Hematopoietic multipotent progenitor cell treated with erythropoietin and hydrocortisone succinate and interleukin-3 and kit ligand, for 8 days (in vitro differentiated cells): ENCODE measurements at regions not wholly inside any gene's neighbourhood (a gene's known extent, or its start where the extent isn't known, plus 50 kb on each side); places are given as distances from the start of the nearest gene placed in this dataset.
"Not testable (repeated sequence)": the region's sequence is repeated elsewhere in the genome, so short reads cannot be mapped to it uniquely, and the experiment has no call there.

ENCODE experiments used
- DNase-seq: peaks from one replicate; pipeline ENCODE4 v3.0.0-alpha.2; 2015

- no peak for DNase-seq
Measured at GRCh38 chr2:37783545-37783944, 112.1 kb upstream of the CDC42EP3 start.

GRCh38 chr2:37784071-37784758 lies 112.8 kb upstream of the CDC42EP3 start:
- no peak for DNase-seq

- no peak for DNase-seq
Measured at GRCh38 chr2:37784759-37785149, 113.3 kb upstream of the CDC42EP3 start.

DNA sequence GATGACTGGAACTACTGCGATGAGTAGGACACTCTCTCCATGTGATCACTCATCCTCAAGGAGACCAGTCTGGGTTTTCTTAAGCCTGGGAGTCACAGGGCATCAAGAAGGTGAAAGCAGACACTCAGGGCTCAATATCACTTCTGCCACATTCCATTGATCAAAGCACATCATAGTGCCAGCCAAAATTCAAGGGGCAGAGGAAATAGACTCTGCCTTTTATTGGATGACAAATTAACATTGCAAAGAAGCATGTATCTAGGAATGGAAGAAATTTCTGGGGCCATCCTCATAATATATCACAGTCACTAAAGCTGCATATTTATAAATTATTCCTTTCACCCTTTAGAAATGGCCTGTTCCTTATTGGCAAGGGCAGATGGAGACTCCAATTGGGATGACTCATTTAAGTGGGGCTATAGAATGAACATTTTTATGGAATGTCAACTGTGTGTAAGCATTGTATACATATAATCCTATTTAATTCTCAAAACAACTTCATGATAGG lies 114.8 kb upstream of the CDC42EP3 start:
- no peak for DNase-seq

GRCh38 chr2:37786854-37787253 lies 115.4 kb upstream of the CDC42EP3 start:
- no peak for DNase-seq

GRCh38 chr2:37788602-37789209 lies 117.3 kb upstream of the CDC42EP3 start:
- DNase-seq, result no peak

GRCh38 chr2:37790019-37790418 lies 118.6 kb upstream of the CDC42EP3 start:
- no peak for DNase-seq

GRCh38 chr2:37790462-37790861 lies 119.0 kb upstream of the CDC42EP3 start:
- DNase-seq, result no peak

GRCh38 chr2:37792366-37792765 lies 120.9 kb upstream of the CDC42EP3 start:
- no peak for DNase-seq

DNA sequence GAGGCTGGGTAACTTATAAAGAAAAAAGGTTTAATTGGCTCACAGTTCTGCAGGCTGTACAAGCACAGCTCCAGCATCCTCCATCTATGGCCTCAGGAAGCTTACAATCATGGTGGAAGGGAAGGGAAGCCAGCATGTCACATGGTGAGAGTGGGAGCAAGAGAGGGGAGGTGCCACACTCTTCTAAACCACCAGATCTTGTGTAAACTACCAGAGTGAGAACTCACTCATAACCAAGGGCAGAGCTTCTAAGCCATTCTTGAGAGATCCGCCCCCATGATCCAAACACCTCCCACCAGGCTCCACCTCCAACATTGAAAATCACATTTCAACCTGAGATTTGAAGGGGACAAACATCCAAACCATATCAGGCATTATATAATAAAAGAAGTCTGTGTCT lies 121.6 kb upstream of the CDC42EP3 start:
- DNase-seq, result no peak

DNA sequence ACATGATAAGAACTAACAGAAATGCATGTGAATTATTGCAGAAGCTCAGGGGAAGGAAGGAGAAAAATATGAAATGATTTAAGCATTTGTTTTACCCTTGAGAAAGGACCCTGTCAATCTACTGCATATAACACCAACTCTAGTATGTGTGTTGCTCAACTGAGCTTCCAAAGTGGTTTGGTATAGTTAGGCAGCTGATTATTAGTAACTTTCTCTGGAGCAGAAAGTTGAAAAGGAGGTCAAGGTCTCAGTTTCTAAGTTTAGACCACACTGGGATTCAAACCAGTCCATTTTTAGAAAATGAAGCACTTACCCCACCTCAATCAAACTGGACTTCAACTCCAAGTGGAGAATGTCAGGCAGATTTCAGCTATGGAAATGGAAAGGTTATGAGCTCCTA lies 123.3 kb upstream of the CDC42EP3 start:
- no peak for DNase-seq

DNA sequence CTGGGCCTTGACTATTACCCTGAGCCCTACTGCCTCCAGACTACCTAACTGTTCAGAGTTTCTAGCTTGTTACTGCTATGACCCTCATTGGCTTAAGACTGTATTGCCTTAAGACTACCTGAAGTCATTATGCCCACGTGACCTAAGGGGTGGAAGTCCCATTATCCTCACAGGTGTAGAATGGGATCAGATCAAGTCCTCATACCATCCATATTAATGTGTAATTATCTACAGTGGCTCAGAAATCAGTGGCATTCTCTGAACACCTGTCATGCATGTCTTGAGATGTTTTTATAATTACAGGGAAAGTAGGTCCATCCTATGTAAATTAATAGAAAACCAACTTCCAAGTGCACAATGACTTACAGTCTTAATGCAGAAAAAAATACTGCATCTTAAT lies 124.0 kb upstream of the CDC42EP3 start:
- no peak for DNase-seq

DNA sequence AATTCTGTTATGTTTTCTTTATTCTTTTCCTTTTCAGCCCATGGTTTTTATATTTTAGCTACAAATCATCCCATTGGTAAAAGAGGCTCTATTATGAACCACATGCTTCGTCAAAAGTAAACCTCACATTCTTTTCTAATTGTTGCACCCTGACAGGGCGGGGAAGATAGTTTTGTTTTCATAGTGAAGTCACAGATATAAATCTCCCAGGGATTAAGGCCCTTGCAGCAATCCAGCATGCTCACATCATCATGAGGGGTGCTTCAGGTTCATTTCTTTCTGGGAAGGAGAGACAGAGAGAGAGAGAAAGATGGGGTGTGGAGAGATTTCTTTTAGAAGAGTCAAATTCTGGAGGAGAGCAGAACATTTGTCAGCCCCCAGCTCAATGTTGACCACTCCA lies 124.5 kb upstream of the CDC42EP3 start:
- no peak for DNase-seq

DNA sequence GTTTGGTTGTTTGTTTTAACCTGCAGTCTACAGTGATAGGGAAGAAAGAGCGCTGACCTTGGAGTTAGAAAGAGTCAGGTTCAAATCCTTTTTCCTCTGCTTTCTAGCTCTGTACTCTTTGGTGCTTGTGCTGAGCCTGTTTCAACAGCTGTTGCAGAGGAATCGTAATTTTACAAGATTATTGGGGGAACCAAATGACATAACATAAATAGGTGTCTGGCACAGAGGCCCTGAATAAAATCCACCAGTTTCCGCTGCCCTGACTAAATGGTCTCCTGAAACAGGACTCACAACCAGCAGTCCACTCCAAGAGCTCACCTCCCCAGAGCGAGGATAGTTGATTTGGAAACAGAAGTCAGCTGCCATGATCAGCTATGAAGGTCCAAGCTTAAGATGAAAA lies 125.0 kb upstream of the CDC42EP3 start:
- no peak for DNase-seq

GRCh38 chr2:37797081-37797480 lies 125.6 kb upstream of the CDC42EP3 start:
- DNase-seq, result no peak

- no peak for DNase-seq
Measured at GRCh38 chr2:37798315-37799005, 126.6 kb upstream of the RMDN2 start.

DNA sequence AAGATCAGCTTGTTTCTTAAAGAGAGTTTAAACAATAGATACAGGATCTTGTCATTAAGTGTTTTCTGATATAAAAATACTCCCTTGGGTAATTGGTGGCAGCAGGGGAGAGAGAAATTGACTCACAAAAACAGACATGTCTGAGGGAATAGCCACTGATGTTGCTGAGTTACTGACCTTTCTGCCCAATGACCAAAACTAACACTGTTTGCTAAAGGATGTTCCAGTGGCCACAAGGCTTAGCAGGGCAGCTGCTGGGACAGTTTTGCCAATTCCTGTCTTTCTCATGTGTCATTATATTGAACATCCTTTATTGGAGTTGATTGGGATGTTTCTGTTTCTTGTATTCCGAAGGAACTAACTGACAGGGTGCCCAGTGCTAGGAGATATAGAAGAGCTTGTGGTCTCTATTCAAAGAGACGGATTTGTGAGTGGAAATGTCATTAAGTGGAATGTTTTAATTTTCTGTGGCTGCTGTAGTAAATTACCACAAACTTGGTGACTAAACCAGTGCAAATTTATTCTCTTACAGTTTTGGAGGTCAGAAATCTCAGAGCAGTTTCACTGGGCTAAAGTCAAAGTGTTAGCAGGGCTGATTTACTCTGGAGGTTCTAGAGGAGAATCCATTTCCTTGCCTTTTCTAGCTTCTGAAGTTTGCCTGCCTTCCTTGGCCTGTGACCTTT lies 124.8 kb upstream of the RMDN2 start:
- DNase-seq, result no peak

DNA sequence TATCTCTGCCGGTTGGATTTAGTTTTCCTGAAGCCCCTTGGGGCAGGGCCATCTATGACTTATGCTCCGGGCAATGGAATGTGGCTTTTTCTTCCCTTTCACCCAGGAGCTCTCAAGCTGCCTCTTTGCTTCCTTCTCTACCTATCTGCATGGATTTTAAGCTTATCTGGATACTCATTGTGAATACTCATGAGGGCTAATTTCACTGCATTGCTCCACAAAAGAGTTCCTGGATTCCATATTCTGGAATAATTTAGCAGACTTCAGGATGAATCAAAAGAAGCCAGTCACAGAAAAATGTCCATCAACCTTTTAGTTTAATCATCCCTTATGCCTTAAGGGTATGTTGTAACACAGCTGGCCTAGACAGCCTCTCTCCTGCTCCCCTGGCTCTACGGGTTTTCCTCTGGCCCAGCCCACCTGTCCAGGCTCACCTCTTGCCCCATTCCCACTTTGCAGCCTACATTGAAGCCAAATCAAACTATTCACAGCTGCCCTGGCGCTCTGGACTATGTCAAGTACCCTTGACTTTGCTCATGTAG lies 122.8 kb upstream of the RMDN2 start:
- no peak for DNase-seq

GRCh38 chr2:37802899-37803379 lies 122.1 kb upstream of the RMDN2 start:
- no peak for DNase-seq

GRCh38 chr2:37806004-37806403 lies 119.1 kb upstream of the RMDN2 start:
- DNase-seq, result not testable (repeated sequence)

GRCh38 chr2:37809525-37809924 lies 115.6 kb upstream of the RMDN2 start:
- DNase-seq, result no peak

- DNase-seq, result no peak
Measured at GRCh38 chr2:37809931-37810570, 115.0 kb upstream of the RMDN2 start.

GRCh38 chr2:37812414-37812813 lies 112.7 kb upstream of the RMDN2 start:
- DNase-seq, result no peak
